GM19395 (cell line): ENCODE measurements at regions not wholly inside any gene's neighbourhood (a gene's known extent, or its start where the extent isn't known, plus 50 kb on each side); places are given as distances from the start of the nearest gene placed in this dataset.
A peak's percentile ranks its signal among the peaks of the same experiment; 100 is the strongest.
"Not testable (repeated sequence)": the region's sequence is repeated elsewhere in the genome, so short reads cannot be mapped to it uniquely, and the experiment has no call there.

Source experiments
- ATAC-seq: cut with Tn5 transposase; IDR thresholded peaks from one replicate; pipeline ENCODE4 v1.9.1; 2021; ENCODE audit warnings: mild to moderate bottlenecking, moderate library complexity; ENCODE audit not compliant: unreplicated experiment

GRCh38 chr2:128503399-128504245 lies 185.0 kb upstream of the HS6ST1 start:
- ATAC-seq: no peak

- ATAC-seq: no peak
Observed at GRCh38 chr2:128504246-128505149, 185.8 kb upstream of the HS6ST1 start.

DNA sequence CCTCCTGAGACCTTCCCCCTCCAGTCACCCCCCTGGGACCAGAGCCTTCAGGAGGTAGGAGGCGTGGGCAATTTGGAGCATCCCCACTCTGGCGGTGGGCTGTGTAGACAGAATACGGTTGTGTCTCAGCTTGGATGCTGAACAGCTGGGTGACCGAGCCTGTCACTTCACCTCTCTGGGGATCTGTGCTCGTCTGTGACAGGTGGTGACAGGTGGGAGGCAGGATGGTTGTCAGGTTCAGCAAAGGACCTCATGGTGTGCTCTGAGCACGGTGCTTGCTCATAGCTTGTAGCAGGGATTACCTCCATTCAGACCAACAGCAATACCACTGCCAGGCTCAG lies 186.5 kb upstream of the HS6ST1 start:
- no peak for ATAC-seq

DNA sequence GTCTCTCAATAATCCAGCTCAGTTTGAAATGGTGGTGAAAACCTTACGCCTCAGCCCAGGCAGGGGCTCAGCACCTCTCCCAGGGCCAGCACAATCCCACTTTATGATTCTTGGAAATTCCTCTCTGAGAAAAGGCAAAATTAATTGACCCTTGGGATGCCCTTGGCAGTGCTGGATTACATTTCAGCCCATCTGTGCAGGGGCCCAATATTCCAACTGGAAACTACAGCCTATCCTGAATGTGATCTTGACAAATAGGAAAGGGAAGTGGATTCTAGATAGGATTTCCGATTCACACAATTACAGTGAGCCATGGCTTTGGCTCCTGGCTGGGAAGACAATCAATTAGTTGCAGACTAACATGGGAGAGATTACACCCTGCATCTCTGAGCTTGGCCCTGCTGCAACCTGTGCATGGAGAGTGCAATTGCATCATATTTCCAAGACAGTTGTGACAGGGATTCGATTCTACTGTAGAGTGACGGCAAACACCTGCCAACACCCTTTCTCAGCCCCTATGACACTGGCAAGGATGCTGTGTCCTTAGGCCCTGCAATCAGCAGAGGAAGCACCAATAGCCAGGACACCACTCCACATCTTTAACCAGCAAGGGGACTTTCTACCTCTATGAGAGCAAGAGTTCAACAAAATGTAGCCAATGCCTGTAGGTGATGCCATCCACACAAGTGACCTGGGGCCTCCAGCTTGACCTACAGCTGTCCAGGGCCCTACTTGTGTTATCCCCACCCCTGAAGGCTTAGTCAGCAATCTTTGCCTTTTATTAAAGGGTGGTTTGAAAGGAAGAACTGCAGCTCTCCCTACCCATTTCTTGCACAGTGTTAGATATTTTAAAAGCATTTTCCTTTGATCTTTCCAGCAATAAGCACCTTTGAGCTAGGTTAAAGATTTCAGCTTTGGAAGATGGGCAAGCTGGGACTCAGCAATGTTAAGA lies 187.2 kb upstream of the HS6ST1 start:
- ATAC-seq: no peak

GRCh38 chr2:128506534-128506933 lies 187.9 kb upstream of the HS6ST1 start:
- no peak for ATAC-seq

GRCh38 chr2:128510701-128511397 lies 192.2 kb upstream of the HS6ST1 start:
- no peak for ATAC-seq

DNA sequence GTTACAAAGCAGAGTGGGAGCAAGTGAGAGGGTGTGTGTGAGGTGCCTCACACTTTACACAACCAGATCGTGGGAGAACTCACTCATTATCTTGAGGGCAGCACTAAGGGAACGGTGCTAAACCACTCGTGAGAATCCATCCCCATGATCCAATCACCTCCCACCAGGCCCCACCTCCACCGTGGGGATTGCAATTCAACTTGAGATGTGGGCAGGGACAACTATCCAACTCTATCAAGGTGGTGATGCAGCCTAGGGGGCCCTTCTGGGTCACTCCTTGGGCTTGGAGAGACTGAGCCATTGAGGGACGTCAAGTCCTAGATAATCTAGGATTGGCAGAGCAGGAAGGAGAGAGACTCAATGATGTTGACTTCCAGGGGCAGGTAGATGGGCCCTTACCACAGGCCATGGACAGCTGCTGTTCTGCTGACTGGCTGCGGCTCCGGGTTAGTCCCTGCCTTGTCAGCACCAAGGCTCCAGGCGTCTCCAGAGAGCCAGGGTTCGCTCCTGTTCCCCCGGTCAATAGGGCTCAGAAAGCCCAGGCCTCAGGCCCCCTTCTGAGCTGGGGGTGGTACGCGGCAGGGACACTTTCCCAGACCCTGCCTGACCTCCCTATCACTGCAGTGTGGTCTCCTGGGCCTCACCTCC lies 193.2 kb upstream of the HS6ST1 start:
- no peak for ATAC-seq

GRCh38 chr2:128512379-128513115 lies 193.9 kb upstream of the HS6ST1 start:
- ATAC-seq: no peak

- peak; percentile 13 for ATAC-seq
Observed at GRCh38 chr2:128513116-128513960, 194.7 kb upstream of the HS6ST1 start.

DNA sequence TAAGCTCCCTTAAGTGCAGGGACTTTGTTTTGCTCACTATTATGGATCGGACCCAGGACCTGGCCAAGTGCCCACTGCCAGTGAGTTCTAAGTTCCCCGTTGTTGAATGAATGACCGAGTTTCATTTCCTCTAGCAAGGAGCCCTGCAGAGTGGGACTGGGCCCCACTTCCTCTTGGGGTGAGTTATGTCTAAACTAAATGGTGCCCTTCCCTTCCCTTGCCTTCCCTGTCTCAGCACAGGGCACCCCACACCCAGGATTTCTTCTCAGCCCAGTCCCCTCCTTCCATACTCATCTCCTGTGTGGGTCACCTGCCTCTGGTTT lies 195.3 kb upstream of the HS6ST1 start:
- peak; percentile 86 for ATAC-seq

GRCh38 chr2:128514555-128514955 lies 195.9 kb upstream of the HS6ST1 start:
- ATAC-seq: no peak

GRCh38 chr2:128516938-128517337 lies 198.3 kb upstream of the HS6ST1 start:
- ATAC-seq: no peak

DNA sequence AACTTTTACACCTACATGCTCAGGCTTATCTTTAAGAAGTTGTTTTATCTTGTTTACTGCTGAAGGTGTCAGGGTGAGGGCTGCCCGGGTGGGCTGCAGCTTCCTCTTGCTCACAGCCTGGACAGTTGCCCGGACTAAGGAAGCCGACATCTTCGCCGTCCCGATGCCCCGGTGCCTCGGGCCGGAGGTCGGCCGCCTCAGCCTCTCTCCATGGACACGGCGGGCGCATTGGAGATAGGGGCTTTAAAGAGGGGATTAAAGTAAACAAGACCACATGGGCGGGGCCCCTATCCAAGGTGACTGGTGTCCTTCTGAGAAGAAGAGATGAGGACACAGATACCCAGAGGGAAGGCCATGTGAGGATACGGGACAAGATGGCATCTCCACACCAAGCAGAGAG lies 200.4 kb upstream of the HS6ST1 start:
- not testable (repeated sequence) for ATAC-seq

- no peak for ATAC-seq
Observed at GRCh38 chr2:128519517-128520215, 201.0 kb upstream of the HS6ST1 start.

DNA sequence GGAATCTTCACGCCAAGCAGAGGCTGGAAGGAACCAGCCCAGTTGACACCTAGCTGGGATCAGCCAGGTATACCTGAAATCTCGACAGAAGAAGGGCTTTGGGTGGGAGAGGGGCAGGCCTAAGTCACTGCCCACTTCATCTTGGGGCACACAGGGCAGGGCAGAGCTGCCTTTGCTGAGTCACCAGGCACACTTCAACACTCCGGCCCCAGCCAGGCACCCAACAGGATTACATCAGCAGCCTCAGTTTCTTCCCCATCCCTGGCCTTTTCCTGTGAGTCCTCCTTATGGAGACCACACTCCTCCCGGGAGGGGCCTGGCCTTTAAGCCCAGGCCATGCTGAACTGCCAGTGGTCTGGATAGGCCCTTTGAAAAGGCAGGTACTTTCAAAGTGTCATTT lies 201.7 kb upstream of the HS6ST1 start:
- ATAC-seq: peak; percentile 3

- ATAC-seq: peak; percentile 90
Observed at GRCh38 chr2:128520791-128521190, 202.1 kb upstream of the HS6ST1 start.

DNA sequence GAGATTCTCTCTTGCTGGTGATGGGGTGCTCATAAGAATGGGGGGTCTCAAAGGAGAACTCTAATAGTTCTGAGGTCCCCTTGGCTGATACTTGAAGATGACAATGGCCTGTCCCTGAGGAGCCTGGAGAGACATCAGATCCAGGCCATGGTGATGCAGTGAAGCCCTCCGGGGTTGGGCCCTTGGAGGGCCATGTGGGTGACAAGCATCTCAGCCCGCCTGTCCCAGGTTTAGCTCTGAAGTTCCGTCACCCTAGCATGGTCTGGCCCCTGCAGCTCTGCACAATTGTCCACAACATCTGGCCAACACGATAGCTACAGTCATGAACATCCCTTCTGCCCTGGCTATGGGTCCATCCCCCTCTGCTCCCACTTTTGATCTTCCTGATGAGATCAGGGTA lies 202.8 kb upstream of the HS6ST1 start:
- ATAC-seq: no peak

DNA sequence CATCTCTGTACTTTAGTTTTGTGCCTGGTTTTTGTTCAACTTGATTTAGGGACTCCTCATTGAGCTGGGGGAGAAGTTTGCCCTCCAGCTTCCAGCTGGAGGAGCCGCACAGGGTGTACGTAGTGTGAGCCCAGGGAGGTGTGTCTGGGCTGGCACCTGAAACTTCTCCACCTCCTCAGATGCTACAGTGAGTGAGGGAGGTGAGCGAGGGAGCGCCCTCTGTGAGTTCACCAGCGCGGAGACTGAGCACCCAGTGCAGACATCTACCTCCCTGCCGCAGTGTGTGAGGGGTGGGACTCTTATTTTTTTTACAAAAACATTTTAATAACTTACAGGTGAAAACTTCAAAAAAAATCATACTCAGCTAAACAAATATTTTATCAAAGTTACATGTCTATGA lies 204.2 kb upstream of the HS6ST1 start:
- ATAC-seq: no peak
